Kidney (tissue), 13 donors: ENCODE measurements at regions not wholly inside any gene's neighbourhood (a gene's known extent, or its start where the extent isn't known, plus 50 kb on each side); places are given as distances from the start of the nearest gene placed in this dataset.
"Not testable (repeated sequence)": the region's sequence is repeated elsewhere in the genome, so short reads cannot be mapped to it uniquely, and the experiment has no call there.

ENCODE experiments used
- DNase-seq, 5 donors: peaks; one replicate each; pipeline ENCODE4 v3.0.0-alpha.2; 2013 to 2020
- FAIRE-seq: peaks from 2 replicates; lab custom pipeline; 2012; peaks lifted over from hg19 to GRCh38; lab: Jason Lieb, UNC
- H3K27ac ChIP-seq, 2 donors: one replicate each; pipeline ENCODE4 v1.7.0; 2013; ENCODE audit warnings: low read depth in 2 of 2, low read length in 2 of 2, inconsistent platforms in 1 of 2
- H3K27me3 ChIP-seq: one replicate; pipeline ENCODE4 v1.7.1; 2013; ENCODE audit warnings: low read length, inconsistent platforms; ENCODE audit not compliant: control insufficient read depth, insufficient read depth
- H3K36me3 ChIP-seq, 3 donors: one replicate each; pipeline versions ENCODE4 v1.7.0 to v1.7.1; 2013; ENCODE audit warnings: low read length in 3 of 3, control low read depth in 1 of 3, inconsistent platforms in 1 of 3; ENCODE audit not compliant: insufficient read depth in 3 of 3, control insufficient read depth in 2 of 3
- H3K4me1 ChIP-seq, 3 donors: one replicate each; pipeline versions ENCODE4 v1.7.0 to v1.7.1; 2013; ENCODE audit warnings: low read length in 3 of 3, inconsistent platforms in 1 of 3, low read depth in 1 of 3; ENCODE audit not compliant: control insufficient read depth in 2 of 3, insufficient read depth in 2 of 3
- H3K4me3 ChIP-seq, 3 donors: one replicate each; pipeline versions ENCODE4 v1.7.0 to v1.8.1; 2013; ENCODE audit warnings: low read length in 3 of 3, control low read depth in 1 of 3, inconsistent platforms in 1 of 3
- H3K9ac ChIP-seq, 3 donors: one replicate each; pipeline versions ENCODE4 v1.7.0 to v1.7.1; 2013; ENCODE audit warnings: low read length in 3 of 3, control low read depth in 1 of 3, inconsistent platforms in 1 of 3
- H3K9me3 ChIP-seq, 3 donors: one replicate each; pipeline versions ENCODE4 v1.7.0 to v1.7.1; 2013; ENCODE audit warnings: low read length in 3 of 3, control low read depth in 1 of 3, inconsistent platforms in 1 of 3; ENCODE audit not compliant: control insufficient read depth in 2 of 3, insufficient read depth in 1 of 3
- intact Hi-C: fragments of 100-400 bp; cut with DNase I; formaldehyde crosslinking; loops from one replicate; pipeline ENCODE4 v1.11.1; 2022
- TF ChIP-seq, protein P1 (sequence below): IDR thresholded peaks from 3 replicates; pipeline ENCODE4 v1.5.1; 2012; ENCODE audit warnings: mild to moderate bottlenecking, moderate library complexity, borderline replicate concordance; ENCODE audit not compliant: insufficient read depth; ENCODE audit errors: extremely low read depth
- donor health status: control.
- donor health status: control.
- donor health status: control.
- donor health status: control.
- donor health status: control.
- donor health status: DM: yes; HTN: yes; CAD: no.
- donor health status: Normal renal cell carcinoma (clear cell type).

DNA sequence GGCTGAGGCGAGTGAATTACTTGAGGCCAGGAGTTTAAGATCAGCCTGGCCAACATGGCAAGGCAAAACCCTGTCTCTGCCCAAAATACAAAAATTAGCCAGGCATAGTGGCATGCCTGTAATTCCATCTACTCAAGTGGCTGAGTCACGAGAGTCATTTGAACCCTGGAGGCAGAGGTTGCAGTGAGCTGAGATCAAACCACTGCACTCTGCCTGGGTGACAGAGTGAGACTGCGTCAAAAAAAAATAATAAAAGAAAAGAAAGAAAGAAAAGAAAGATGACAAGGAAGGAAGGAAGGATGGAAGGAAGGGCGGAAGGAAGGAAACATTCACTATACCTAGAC is 159.6 kb upstream of the CNOT2 start:
- Histone ChIP-seq H3K27me3 (no peaks in the 10 kb centered on the region), H3K27ac (no peak overlapping the region), H3K4me1 (no peaks in the 10 kb centered on the region), H3K9ac (no peak overlapping the region), H3K36me3 (no peaks in the 10 kb centered on the region), H3K4me3 (no peak overlapping the region), H3K9me3 (no peaks in the 10 kb centered on the region)
- intact Hi-C loops, result no loop called here
- FAIRE-seq, result no peak
- DNase-seq, result no peak
- TF ChIP-seq, protein P1, sequence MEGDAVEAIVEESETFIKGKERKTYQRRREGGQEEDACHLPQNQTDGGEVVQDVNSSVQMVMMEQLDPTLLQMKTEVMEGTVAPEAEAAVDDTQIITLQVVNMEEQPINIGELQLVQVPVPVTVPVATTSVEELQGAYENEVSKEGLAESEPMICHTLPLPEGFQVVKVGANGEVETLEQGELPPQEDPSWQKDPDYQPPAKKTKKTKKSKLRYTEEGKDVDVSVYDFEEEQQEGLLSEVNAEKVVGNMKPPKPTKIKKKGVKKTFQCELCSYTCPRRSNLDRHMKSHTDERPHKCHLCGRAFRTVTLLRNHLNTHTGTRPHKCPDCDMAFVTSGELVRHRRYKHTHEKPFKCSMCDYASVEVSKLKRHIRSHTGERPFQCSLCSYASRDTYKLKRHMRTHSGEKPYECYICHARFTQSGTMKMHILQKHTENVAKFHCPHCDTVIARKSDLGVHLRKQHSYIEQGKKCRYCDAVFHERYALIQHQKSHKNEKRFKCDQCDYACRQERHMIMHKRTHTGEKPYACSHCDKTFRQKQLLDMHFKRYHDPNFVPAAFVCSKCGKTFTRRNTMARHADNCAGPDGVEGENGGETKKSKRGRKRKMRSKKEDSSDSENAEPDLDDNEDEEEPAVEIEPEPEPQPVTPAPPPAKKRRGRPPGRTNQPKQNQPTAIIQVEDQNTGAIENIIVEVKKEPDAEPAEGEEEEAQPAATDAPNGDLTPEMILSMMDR, result no peak

DNA sequence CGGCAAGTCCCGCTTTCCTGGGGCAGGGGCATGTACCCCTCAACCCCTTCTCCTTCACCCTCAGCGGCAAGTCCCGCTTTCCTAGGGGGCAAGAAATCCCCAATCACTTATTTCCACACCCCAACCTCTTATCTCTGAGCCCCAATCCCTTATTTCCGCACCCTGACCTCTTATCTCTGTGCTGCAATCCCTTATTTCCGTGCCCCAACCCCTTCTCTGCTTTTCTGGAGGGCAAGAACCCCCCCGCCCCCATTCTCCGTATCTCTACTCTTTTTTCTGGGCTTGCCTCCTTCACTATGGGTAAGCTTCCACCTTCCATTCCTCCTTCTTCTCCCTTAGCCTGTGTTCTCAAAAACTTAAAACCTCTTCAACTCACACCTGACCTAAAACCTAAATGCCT is 156.9 kb upstream of the CNOT2 start:
- H3K9ac ChIP-seq, H3K27me3 ChIP-seq, FAIRE-seq, DNase-seq, H3K4me1 ChIP-seq, H3K4me3 ChIP-seq, H3K36me3 ChIP-seq, intact Hi-C loops, H3K9me3 ChIP-seq, H3K27ac ChIP-seq: not testable (repeated sequence)

DNA sequence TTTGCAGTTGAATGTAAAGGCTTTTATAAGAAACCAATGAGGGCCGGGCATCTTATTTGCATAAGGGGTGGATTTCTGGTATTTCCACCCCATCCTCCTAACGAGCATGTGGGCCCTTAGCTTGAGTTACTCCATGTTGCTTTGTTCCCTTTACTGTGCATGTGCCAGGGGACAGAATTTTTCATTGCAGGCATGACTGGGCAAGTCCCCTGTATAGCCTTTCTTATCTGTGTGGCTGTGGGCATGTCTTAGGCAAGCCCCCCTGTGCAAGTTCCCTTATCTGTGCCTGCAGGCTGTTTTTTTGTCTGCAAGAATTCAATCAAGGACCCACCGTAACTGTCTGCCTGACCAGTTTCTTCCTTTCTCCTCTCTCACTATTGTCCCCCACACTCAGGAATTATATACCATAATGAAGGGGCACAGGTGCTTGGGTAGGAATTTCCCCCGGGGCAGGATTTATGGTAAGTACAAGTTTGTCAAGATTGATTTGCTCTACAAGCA is 152.2 kb upstream of the CNOT2 start:
- Histone ChIP-seq H3K4me3 (no peak overlapping the region), H3K36me3 (no peaks in the 10 kb centered on the region), H3K9ac (no peak overlapping the region), H3K9me3 (no peaks in the 10 kb centered on the region), H3K27me3 (no peaks in the 10 kb centered on the region), H3K27ac (no peak overlapping the region), H3K4me1 (no peaks in the 10 kb centered on the region)
- intact Hi-C loops, result no loop called here
- FAIRE-seq, result no peak
- TF ChIP-seq, protein P1, result no peak
- peak in 3 of 5 donors; percentile 18 to 48 (median 29) for DNase-seq

DNA sequence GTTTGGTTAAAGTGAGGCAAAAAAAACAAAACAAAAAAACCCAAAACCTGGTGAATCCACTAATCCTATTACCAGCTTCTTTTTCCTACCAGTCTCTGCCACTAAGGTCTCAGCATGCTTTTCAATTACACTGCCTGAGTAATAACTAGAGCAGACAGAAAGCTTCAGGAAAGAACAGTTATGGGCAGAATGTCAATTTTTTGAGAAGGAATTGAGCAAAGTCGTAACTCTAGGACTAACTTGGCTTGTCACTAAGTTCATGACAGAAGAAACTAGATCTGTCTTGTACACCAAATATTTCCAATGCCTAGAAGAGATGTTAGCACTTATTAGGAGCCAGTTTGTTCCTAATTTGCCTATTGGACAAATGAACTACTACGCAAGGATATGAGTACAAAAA is 148.8 kb upstream of the CNOT2 start:
- DNase-seq (no peak), FAIRE-seq (no peak)
- intact Hi-C loops, result no loop called here

More for the DNA sequence above, 148.8 kb upstream of the CNOT2 start:
- no peaks in the 10 kb centered on the region for H3K36me3 ChIP-seq
- no peak overlapping the region for H3K27ac ChIP-seq
- no peak overlapping the region for H3K4me3 ChIP-seq
- no peak overlapping the region for H3K9ac ChIP-seq
- TF ChIP-seq, protein P1, result no peak
- no peaks in the 10 kb centered on the region for H3K27me3 ChIP-seq
- no peaks in the 10 kb centered on the region for H3K9me3 ChIP-seq
- no peaks in the 10 kb centered on the region for H3K4me1 ChIP-seq
